Pancreas (tissue), 10 donors: ENCODE measurements at regions not wholly inside any gene's neighbourhood (a gene's known extent, or its start where the extent isn't known, plus 50 kb on each side); places are given as distances from the start of the nearest gene placed in this dataset.

Experiments used
- ATAC-seq, 4 donors: fragments of 200-7000 bp; cut with Tn5 transposase; one replicate each; pipeline versions ENCODE4 v1.8.0 to v1.9.1; 2020; ENCODE audit warnings: mild to moderate bottlenecking in 4 of 4, moderate library complexity in 4 of 4
- DNase-seq, 6 donors: peaks; one replicate each; pipeline ENCODE4 v3.0.0-alpha.2; 2020
- FAIRE-seq: peaks from 2 replicates; lab custom pipeline; 2012; peaks lifted over from hg19 to GRCh38; lab: Jason Lieb, UNC
- H3K27ac ChIP-seq, 4 donors: fragments of 200-600 bp; sonication (generic); 1 replicate in 3 of 4; 2 replicates in 1 of 4; pipeline versions ENCODE4 v1.5.0 to v1.8.0; 2020
- H3K27me3 ChIP-seq, 4 donors: fragments of 200-600 bp; one replicate each; pipeline ENCODE4 v1.8.0; 2021
- H3K36me3 ChIP-seq, 3 donors: fragments of 200-600 bp; sonication (generic) in 1 of 3; one replicate each; pipeline versions ENCODE4 v1.5.0 to v1.8.0; 2020 to 2021
- H3K4me1 ChIP-seq, 3 donors: fragments of 200-600 bp; one replicate each; pipeline ENCODE4 v1.8.0; 2021
- H3K4me3 ChIP-seq, 4 donors: fragments of 200-600 bp; sonication (generic) in 2 of 4; one replicate each; pipeline versions ENCODE4 v1.5.0 to v1.8.0; 2020 to 2021
- H3K9me3 ChIP-seq, 4 donors: fragments of 200-600 bp; one replicate each; pipeline ENCODE4 v1.8.0; 2021
- CTCF ChIP-seq, 4 donors: fragments of 200-600 bp; sonication (generic) in 3 of 4; IDR thresholded peaks; one replicate each; pipeline versions ENCODE4 v1.5.0 to v1.8.0; 2021; ENCODE audit warnings: antibody characterized with exemption in 4 of 4
- WGBS, 2 donors: extraction: QIAGEN DNeasy Blood & Tissue Kit; methylation state at CpG; one replicate each; pipeline ENCODE4 v1.1.7; 2013; 5-methylcytosine and 5-hydroxymethylcytosine counted together
- intact Hi-C, 3 donors: fragments of 100-400 bp; cut with DNase I; formaldehyde crosslinking; loops; one replicate each; pipeline versions ENCODE4 v1.11.1 to v1.14.2; 2022
- donor health status: healthy with polysubstance abuse.
- donor health status: DM: no; HTN: no; CAD: no; lungs with moderate emphysema.
- donor health status: DM: no; HTN: no; CAD: no.
- donor health status: control.
- donor health status: control.
- donor health status: Bipolar disorder and iron deficiency.
- donor health status: DM: yes; HTN: yes; CAD: no.
- donor health status: DM: no; HTN: no; CAD: no.
- donor health status: DM: no; HTN: no; CAD: no.
- donor health status: DM: yes; HTN: yes; CAD: no.

GRCh38 chr1:88247666-88248065 lies 436.4 kb upstream of the PKN2 start:
- DNase-seq (no peak), FAIRE-seq (no peak), ATAC-seq (no peak)
- intact Hi-C loops = no loop called here
- Histone ChIP-seq H3K27me3 (no peaks in the 10 kb centered on the region), H3K4me3 (no peak overlapping the region), H3K27ac (no peak overlapping the region), H3K36me3 (no peaks in the 10 kb centered on the region), H3K4me1 (no peaks in the 10 kb centered on the region), H3K9me3 (no peaks in the 10 kb centered on the region)
- no peak for TF ChIP-seq CTCF (IDR thresholded peaks at IDR 0.05)

GRCh38 chr1:88250915-88251314 lies 433.2 kb upstream of the PKN2 start:
- ATAC-seq (no peak), DNase-seq (no peak), FAIRE-seq (no peak)
- Histone ChIP-seq H3K27ac (no peak overlapping the region), H3K36me3 (no peaks in the 10 kb centered on the region), H3K9me3 (no peaks in the 10 kb centered on the region), H3K27me3 (no peaks in the 10 kb centered on the region), H3K4me3 (no peak overlapping the region), H3K4me1 (no peaks in the 10 kb centered on the region)
- TF ChIP-seq CTCF (IDR thresholded peaks at IDR 0.05) = no peak
- intact Hi-C loops = no loop called here

- intact Hi-C loops = no loop called here
These were observed 431.3 kb upstream of the PKN2 start for GRCh38 chr1:88252745-88253144.

GRCh38 chr1:88265606-88266005 lies 418.5 kb upstream of the PKN2 start:
- WGBS, 2 donors = 25 to 36% methylated on average over 1 of the region's 1 CpG
- no peaks in the 10 kb centered on the region for H3K27me3 ChIP-seq
- TF ChIP-seq CTCF (IDR thresholded peaks at IDR 0.05) = no peak
- DNase-seq (no peak), ATAC-seq (no peak), FAIRE-seq (no peak)
- H3K27ac ChIP-seq = no peak overlapping the region
- no peaks in the 10 kb centered on the region for H3K36me3 ChIP-seq
- no peaks in the 10 kb centered on the region for H3K9me3 ChIP-seq
- H3K4me3 ChIP-seq = no peak overlapping the region
- H3K4me1 ChIP-seq = no peaks in the 10 kb centered on the region
- intact Hi-C loops = no loop called here

More at GRCh38 chr1:88252745-88253144, 431.3 kb upstream of the PKN2 start:
- no peaks in the 10 kb centered on the region for H3K9me3 ChIP-seq
- H3K4me1 ChIP-seq = no peaks in the 10 kb centered on the region
- H3K27me3 ChIP-seq = no peaks in the 10 kb centered on the region
- H3K36me3 ChIP-seq = no peaks in the 10 kb centered on the region
- no peak for FAIRE-seq
- TF ChIP-seq CTCF (IDR thresholded peaks at IDR 0.05) = no peak
- DNase-seq = no peak
- ATAC-seq = peak in 1 of 4 donors; percentile 46
- H3K27ac ChIP-seq = no peak overlapping the region
- H3K4me3 ChIP-seq = no peak overlapping the region

- H3K36me3 ChIP-seq = no peaks in the 10 kb centered on the region
- no peaks in the 10 kb centered on the region for H3K27me3 ChIP-seq
- FAIRE-seq (no peak), ATAC-seq (no peak), DNase-seq (no peak)
- H3K4me1 ChIP-seq = no peaks in the 10 kb centered on the region
- no peak for TF ChIP-seq CTCF (IDR thresholded peaks at IDR 0.05)
- no peak overlapping the region for H3K27ac ChIP-seq
- intact Hi-C loops = no loop called here
- no peak overlapping the region for H3K4me3 ChIP-seq
- H3K9me3 ChIP-seq = no peaks in the 10 kb centered on the region
- WGBS, 2 donors = 93% methylated on average over 1 of the region's 1 CpG
These were observed 418.0 kb upstream of the PKN2 start for GRCh38 chr1:88266051-88266450.
